HUES64 (cell line): ENCODE measurements at regions not wholly inside any gene's neighbourhood (a gene's known extent, or its start where the extent isn't known, plus 50 kb on each side); places are given as distances from the start of the nearest gene placed in this dataset.

ENCODE experiments used
- H3K27ac ChIP-seq: 2 replicates; pipeline ENCODE4 v1.7.0; 2013; ENCODE audit warnings: low read depth, low read length, inconsistent platforms
- H3K27me3 ChIP-seq: 2 replicates; pipeline ENCODE4 v1.6.1; 2013; ENCODE audit warnings: mild to moderate bottlenecking, low read length; ENCODE audit not compliant: insufficient read depth
- H3K36me3 ChIP-seq: 2 replicates; pipeline ENCODE4 v1.6.1; 2013; ENCODE audit warnings: mild to moderate bottlenecking, low read length; ENCODE audit not compliant: insufficient read depth
- H3K4me1 ChIP-seq: 2 replicates; pipeline ENCODE4 v1.6.1; 2013; ENCODE audit warnings: mild to moderate bottlenecking, low read length, moderate library complexity; ENCODE audit not compliant: insufficient read depth
- H3K4me3 ChIP-seq: 2 replicates; pipeline ENCODE4 v1.5.1; 2013; ENCODE audit warnings: mild to moderate bottlenecking, low read length, moderate library complexity
- H3K9ac ChIP-seq: 2 replicates; pipeline ENCODE4 v1.6.1; 2013; ENCODE audit warnings: mild to moderate bottlenecking, low read depth, low read length
- H3K9me3 ChIP-seq: 2 replicates; pipeline ENCODE4 v1.6.1; 2013; ENCODE audit warnings: low read depth, low read length; ENCODE audit not compliant: insufficient read depth
- WGBS: fragments of 150-250, 120-280 bp; methylation state at CpG from one replicate; pipeline ENCODE4 v1.1.7; 2013; ENCODE audit warnings: missing lambda C conversion rate; 5-methylcytosine and 5-hydroxymethylcytosine counted together

DNA sequence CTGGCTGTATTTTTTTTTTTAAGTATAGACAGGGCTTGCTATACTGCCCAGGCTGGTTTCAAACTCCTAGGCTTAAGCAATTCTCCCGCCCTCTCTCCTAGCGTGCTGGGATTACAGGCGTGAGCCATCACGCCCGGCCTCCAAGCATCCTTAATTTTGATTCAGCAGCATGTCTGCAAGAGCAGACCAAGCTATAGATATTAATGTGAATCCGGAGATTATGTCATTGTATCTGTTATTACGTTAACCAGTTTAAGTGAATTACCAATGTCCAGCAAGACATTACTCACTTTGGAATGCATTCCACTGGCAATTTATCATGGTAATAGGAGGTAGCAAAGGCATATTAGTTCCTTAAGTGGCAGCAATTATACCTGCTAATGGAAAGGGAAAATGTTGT is 179.7 kb downstream of the CHRM3 start:
- Histone ChIP-seq H3K27ac (no peak overlapping the region), H3K9me3 (no peaks in the 10 kb centered on the region), H3K27me3 (no peaks in the 10 kb centered on the region), H3K36me3 (no peaks in the 10 kb centered on the region), H3K9ac (no peak overlapping the region), H3K4me3 (no peak overlapping the region), H3K4me1 (no peaks in the 10 kb centered on the region)
- WGBS = 92% methylated on average over 7 of the region's 7 CpGs

DNA sequence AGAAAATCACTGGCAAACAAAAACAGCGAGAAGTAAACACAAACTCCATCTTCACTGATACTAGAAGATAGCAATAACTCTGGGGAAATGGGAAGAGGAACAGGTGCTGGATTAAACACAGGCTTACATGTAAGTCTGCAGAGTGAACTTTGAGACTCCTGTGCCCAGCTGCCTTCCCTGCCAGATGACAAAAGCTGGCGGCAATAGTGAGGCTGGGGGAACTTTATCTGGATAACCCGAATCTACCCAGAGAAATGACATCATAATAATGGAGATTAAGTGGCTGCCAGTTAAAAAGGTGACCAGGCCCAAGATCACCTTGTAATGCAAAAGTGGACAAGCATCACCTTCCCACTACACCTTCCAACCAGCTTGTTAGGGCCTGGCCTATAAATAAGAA is 184.5 kb downstream of the CHRM3 start:
- Histone ChIP-seq H3K36me3 (no peaks in the 10 kb centered on the region), H3K9ac (no peak overlapping the region), H3K4me3 (no peak overlapping the region), H3K9me3 (no peaks in the 10 kb centered on the region), H3K4me1 (no peaks in the 10 kb centered on the region), H3K27ac (no peak overlapping the region), H3K27me3 (peaks cover 14% of the 10 kb centered on the region; the same call in 1 of the 2 replicates)
- 93% methylated on average over 2 of the region's 3 CpGs for WGBS

DNA sequence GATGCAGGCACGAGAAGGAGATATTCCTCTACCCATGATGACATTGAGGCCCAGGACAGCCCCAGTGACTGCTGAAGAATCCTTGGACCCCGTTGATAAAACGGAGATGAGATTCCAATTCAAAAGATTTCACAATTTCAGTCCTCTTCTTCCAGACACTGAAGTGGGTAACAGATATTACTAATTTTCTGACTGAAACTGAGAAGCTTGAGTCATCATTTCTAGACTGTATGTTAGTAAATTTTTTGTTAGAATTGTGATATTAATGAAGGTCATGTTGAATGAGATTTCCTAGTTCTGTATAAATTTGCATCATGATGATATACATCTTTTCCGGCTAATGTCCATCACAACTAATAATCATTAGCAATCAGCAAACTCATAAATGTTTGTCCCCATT is 185.8 kb downstream of the CHRM3 start:
- Histone ChIP-seq H3K27me3 (peaks cover 14% of the 10 kb centered on the region; the same call in 1 of the 2 replicates), H3K9me3 (no peaks in the 10 kb centered on the region), H3K36me3 (no peaks in the 10 kb centered on the region), H3K27ac (no peak overlapping the region), H3K4me3 (no peak overlapping the region), H3K4me1 (no peaks in the 10 kb centered on the region), H3K9ac (no peak overlapping the region)
- 96% methylated on average over 3 of the region's 4 CpGs for WGBS

DNA sequence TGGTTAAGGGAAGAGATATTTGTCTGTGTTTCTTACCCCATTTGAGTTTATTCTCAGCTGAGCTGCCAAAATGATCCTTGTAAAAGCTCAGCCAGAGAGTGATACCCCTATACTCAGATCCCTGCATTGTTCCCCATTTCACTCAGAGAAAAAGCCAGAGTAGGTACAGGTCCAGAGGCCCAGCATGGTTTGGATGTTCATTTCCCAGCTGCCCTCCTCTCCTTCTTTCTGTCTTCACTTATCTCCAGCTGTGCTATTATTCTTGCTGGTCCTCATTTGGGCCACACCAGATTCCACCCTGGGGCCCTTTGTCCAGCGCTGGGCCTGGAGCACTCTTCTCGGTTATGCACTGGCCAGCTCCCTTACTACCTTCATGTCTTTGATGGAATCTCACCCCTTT is 187.7 kb downstream of the CHRM3 start:
- Histone ChIP-seq H3K9me3 (no peaks in the 10 kb centered on the region), H3K4me1 (no peaks in the 10 kb centered on the region), H3K36me3 (no peaks in the 10 kb centered on the region), H3K27me3 (peaks cover 14% of the 10 kb centered on the region; the same call in 1 of the 2 replicates), H3K9ac (no peak overlapping the region), H3K4me3 (no peak overlapping the region), H3K27ac (no peak overlapping the region)
- 88% methylated on average over 2 of the region's 2 CpGs for WGBS

DNA sequence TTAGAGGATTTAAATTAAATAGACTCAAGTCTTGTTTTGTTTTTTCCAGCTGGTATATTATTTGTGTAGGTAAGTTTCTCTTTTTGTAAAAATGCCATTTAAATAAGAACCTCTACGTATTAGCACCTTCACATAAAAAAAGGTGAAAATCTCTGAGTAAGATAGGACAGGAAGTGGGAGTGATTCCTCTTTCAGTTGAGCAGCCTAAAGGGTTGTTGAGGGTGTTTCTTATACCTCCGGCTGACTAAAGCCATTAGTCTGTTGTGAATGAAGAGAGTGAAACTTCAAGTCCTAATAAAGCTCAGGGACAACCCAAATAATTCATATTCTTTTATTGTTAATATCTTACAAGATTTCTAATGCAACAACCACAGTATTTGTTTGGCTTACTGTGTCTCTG is 188.7 kb downstream of the CHRM3 start:
- Histone ChIP-seq H3K36me3 (no peaks in the 10 kb centered on the region), H3K9me3 (no peaks in the 10 kb centered on the region), H3K9ac (no peak overlapping the region), H3K27ac (no peak overlapping the region), H3K4me3 (no peak overlapping the region), H3K4me1 (no peaks in the 10 kb centered on the region), H3K27me3 (peaks cover 14% of the 10 kb centered on the region; the same call in 1 of the 2 replicates)
- 100% methylated on average over 1 of the region's 2 CpGs for WGBS

DNA sequence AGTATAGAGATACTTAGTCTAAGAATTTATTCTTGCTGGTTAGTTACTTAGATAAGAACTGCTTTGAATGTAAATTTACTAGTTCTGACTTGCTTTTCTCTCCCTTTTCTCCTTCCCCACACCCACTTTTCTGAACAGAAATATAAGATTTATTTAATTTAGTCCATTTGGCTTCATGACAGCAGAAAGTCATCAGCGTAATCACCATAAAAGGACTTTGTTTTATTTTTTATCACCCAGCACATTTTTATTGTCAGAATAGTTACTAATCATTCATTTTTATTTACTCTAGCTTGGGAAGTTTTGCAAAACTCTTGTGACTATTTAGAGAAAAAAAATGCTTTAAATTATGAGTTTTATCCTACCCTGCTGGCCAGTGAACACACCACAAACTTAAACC is 197.2 kb downstream of the CHRM3 start:
- Histone ChIP-seq H3K4me3 (no peak overlapping the region), H3K9ac (no peak overlapping the region), H3K27ac (no peak overlapping the region), H3K9me3 (no peaks in the 10 kb centered on the region), H3K4me1 (no peaks in the 10 kb centered on the region), H3K27me3 (no peaks in the 10 kb centered on the region), H3K36me3 (no peaks in the 10 kb centered on the region)
- WGBS = 100% methylated on average over 1 of the region's 1 CpG

DNA sequence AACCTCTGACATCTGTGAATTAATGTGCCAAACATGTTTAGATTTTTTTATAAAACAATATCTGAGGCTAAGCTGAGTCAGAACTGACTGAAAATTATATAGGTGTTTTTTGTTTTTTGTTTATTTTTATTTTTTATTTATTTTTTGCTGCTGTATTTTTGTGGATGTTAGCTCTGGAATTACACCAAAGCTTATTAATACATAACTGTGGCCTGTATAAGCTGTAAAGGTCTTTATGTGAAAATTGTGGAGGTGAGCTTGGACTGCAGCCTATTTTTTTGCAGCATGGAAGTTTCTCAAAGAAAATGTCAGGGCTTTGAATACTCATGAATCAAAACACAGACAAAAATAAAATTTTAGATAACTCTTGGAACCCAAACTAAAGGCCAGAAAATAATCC is 199.8 kb downstream of the CHRM3 start:
- no peaks in the 10 kb centered on the region for H3K9me3 ChIP-seq
- no peak overlapping the region for H3K27ac ChIP-seq
- H3K36me3 ChIP-seq = no peaks in the 10 kb centered on the region
- no peak overlapping the region for H3K9ac ChIP-seq
- no peaks in the 10 kb centered on the region for H3K27me3 ChIP-seq
- no peak overlapping the region for H3K4me3 ChIP-seq
- no peaks in the 10 kb centered on the region for H3K4me1 ChIP-seq

DNA sequence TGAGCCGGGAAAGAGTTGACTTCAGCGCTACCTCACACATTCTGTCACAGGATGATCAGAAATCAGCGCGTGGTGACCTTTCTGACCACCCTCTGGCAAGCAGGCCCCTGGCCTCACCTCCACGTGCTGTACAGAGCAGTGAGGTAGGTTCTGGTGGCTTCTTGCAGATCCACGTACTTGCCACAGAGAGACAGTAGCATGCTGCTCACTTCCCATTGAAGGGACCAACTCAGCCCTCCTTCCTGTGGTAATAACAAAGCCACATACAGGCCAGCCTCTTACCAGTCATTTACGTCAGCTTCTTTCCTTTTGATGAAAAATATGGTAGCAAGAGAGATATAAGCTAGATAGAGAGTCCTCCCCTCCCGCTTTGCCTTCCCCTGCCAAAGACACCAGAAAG is 200.7 kb downstream of the CHRM3 start:
- Histone ChIP-seq H3K4me1 (no peaks in the 10 kb centered on the region), H3K36me3 (no peaks in the 10 kb centered on the region), H3K27me3 (no peaks in the 10 kb centered on the region), H3K9ac (no peak overlapping the region), H3K4me3 (no peak overlapping the region), H3K9me3 (no peaks in the 10 kb centered on the region), H3K27ac (no peak overlapping the region)
- WGBS = 78% methylated on average over 7 of the region's 8 CpGs

DNA sequence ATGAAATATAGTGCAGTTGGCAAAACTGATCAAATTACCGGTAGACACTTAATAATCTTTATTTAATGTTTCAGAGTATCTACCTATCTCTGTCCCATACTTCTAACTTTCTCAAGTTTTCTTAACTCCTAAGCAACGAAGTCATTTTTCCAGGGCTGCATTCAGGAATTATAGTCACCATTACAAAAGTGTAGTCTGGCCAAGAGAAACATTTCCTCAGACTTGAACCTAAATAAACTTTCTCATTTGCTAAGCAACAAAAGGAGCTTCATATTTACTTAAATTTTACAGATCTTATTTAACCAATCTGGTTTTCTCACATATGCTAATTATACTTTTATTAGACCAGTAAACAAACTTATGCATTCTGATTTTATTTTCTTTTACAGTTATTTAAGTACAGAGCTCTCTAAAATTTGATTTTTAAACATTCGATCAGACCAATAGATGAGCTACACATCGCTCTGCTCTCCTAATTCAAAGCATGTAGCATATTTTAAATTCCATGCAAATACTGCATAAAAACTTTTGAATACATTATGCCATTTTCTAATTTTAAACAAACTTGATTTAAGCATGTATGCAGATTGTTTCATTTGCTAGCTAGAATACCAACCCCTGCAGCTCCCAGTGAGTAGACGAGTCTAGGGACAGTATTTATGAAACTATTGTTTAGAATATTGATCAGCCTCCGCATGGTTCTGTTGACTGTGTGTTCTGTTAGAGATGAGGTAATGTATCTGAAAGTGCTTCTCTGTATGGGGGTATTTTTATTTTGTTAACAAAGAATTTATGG is 201.4 kb downstream of the CHRM3 start:
- Histone ChIP-seq H3K9ac (no peak overlapping the region), H3K27me3 (no peaks in the 10 kb centered on the region), H3K4me3 (no peak overlapping the region), H3K27ac (no peak overlapping the region), H3K9me3 (no peaks in the 10 kb centered on the region), H3K4me1 (no peaks in the 10 kb centered on the region), H3K36me3 (no peaks in the 10 kb centered on the region)
- 96% methylated on average over 6 of the region's 6 CpGs for WGBS

DNA sequence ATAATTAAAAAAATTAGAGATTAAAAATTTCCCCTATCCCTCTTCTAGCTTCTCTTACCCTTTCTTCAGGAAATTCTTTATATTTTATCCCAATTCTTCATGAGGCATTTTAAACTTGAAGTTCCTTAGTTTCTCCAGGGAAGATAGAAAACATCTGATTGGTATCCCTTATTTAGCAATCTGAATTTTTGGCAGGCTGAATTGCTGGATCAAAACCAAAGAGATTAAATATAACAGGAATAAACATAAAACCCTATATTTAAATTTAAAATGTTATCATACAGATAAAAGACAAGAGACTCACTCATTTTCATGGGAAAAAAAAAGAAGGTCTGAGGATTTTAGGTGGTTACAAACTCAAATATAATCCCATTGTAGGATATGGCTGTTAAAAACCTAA is 204.2 kb downstream of the CHRM3 start:
- Histone ChIP-seq H3K4me1 (no peaks in the 10 kb centered on the region), H3K27me3 (no peaks in the 10 kb centered on the region), H3K9me3 (no peaks in the 10 kb centered on the region), H3K27ac (no peak overlapping the region), H3K36me3 (no peaks in the 10 kb centered on the region), H3K9ac (no peak overlapping the region), H3K4me3 (no peak overlapping the region)

DNA sequence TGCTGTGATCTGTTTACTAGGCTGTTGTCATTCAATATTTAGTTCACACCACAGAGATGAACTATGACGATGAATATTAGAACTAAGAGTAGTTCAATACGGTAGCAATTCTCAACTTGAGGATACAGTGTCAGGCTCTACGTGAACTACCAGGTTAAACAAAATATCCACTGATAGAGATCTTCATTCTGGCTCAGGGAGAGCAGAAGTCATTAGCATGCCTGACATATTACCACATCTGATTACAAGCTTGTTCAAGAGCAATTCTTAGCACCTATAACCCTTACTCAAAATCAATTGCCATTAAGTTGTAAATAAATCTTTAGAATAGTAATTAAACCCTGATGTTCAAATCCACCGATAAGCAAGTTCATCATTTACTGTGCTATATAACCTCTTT is 207.2 kb downstream of the CHRM3 start:
- no peak overlapping the region for H3K4me3 ChIP-seq
- no peak overlapping the region for H3K9ac ChIP-seq
- no peaks in the 10 kb centered on the region for H3K9me3 ChIP-seq
- no peak overlapping the region for H3K27ac ChIP-seq
- H3K36me3 ChIP-seq = no peaks in the 10 kb centered on the region
- H3K27me3 ChIP-seq = no peaks in the 10 kb centered on the region
- no peaks in the 10 kb centered on the region for H3K4me1 ChIP-seq
- 98% methylated on average over 3 of the region's 4 CpGs for WGBS

DNA sequence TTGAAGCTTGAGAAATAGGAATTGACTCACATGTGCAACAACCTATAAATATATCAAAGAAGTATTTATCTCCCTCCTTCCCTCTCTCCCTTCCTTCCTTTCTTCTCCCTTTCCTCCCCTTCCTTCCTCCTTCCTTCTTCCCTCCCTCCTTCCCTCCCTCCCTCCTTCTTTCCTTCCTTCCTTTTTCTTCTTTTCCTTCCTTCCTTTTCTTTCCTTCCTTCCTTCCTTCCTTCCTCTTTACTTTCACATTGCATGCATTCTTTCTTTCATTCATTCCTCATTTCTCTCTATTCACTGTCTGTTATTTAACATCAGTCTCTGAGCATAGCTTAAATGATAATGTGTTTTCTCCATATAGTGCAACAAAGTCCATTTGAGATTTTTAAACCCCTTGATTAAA is 214.2 kb downstream of the CHRM3 start:
- no peaks in the 10 kb centered on the region for H3K9me3 ChIP-seq
- no peaks in the 10 kb centered on the region for H3K27me3 ChIP-seq
- H3K27ac ChIP-seq = no peak overlapping the region
- H3K36me3 ChIP-seq = no peaks in the 10 kb centered on the region
- H3K4me3 ChIP-seq = no peak overlapping the region
- H3K9ac ChIP-seq = no peak overlapping the region
- H3K4me1 ChIP-seq = no peaks in the 10 kb centered on the region
